Effector CD8-positive, alpha-beta T cell (primary cell): ENCODE measurements at regions not wholly inside any gene's neighbourhood (a gene's known extent, or its start where the extent isn't known, plus 50 kb on each side); places are given as distances from the start of the nearest gene placed in this dataset.
"Not testable (repeated sequence)": the region's sequence is repeated elsewhere in the genome, so short reads cannot be mapped to it uniquely, and the experiment has no call there.

Experiments
- DNase-seq: peaks from one replicate; lab custom pipeline; 2025; lab: John Stamatoyannopoulos, UW

DNA sequence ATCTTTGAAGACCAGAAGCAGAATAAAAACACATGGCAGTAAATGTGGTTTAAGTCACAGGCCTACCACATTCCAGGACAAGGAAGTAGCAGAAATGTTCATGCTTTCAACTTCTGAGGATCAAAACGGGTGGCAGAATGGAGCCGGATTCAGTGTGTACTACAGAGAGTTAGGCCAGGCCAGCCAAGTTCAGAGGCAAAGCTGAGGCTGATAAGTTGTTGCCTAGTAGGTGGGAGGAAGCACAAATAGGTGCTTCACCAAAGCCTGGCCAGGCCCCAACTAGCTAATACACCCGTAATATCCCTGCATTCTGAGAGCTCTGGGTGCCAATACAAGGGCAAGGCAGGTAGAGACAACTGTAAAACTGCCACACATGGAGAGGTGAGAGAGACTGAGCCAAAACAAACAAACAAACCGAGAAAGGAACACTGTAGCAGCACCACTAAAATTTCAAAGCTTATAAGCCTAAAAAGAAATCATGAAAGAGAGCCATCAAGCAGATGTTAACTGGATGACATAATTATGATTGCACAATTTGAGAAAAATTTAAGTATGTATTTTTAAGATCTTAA lies 156.4 kb upstream of the CBLB start:
- DNase-seq = no peak

DNA sequence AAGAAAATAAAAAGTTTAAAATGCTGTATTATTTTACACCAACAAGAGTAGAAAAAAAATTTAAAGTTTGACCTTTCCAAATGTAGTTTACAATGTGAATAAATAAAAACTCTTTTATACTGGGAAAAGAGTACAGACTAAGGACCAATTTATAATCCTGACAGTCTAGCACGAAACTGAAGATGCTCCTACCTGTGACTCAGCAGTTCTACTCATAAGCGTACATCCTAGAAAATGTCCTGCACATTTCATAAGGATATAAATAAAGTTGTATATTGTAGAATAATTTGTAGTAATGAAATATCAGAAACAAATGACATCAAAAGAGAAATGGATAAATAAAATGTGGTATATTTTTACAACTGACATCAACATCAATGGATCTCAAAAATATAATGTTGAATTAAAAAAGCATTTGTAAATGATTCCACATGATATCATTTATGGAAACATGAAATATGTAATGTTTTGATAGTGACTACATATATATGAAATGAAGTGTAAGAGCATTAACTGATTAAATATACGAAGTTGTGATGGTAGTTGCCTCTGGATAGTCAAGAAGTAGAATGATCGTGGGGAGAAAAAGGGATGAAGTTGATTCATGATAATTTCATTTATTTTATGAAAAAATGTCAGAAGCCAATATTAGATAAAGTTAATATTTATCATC lies 161.3 kb upstream of the CBLB start:
- DNase-seq = no peak

- DNase-seq = no peak
Observed at GRCh38 chr3:106030627-106030963, 161.8 kb upstream of the CBLB start.

GRCh38 chr3:106032479-106032878 lies 163.7 kb upstream of the CBLB start:
- no peak for DNase-seq

DNA sequence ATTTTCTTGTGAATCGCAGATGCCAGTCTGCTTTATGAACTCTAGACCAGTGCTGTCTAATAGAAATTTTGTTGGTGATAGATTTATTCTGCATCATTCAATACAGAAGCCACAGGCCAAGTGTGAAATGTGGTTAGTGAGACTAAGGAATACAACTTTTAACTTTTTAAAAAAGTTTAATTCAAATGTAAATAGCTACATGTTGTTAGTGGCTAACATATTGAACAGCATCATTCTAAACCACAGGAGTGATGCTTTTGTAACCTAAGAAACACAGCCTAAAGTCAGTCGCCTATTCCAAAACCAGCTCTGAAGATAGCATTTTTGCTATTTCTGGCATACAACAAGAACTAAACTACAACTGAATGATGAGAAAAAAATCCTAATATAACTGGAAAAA lies 164.8 kb upstream of the CBLB start:
- DNase-seq = no peak

DNA sequence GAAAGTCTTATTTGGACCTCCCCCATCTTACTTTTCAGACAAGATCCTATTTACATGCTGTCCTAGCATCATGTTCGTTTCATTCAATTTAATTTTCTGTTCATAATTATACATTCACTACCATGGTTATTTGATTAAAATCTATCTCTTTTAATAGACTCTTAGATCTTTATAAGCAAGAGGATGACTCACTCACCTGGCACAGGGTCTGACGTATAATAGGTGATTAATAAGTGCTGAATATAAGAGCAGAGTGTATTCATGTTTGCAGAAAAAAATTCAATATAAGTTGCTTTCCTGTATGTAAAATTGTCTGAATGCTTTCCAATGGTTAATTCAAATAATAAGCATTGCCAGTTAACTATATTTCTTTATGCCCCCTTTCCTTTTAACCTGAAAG lies 165.5 kb upstream of the CBLB start:
- no peak for DNase-seq

GRCh38 chr3:106035619-106036018 lies 166.8 kb upstream of the CBLB start:
- DNase-seq = no peak

- no peak for DNase-seq
Observed at GRCh38 chr3:106036696-106037095, 167.9 kb upstream of the CBLB start.

- no peak for DNase-seq
Observed at GRCh38 chr3:106047221-106047620, 178.4 kb upstream of the CBLB start.

- DNase-seq = no peak
Observed at GRCh38 chr3:106048946-106049481, 180.2 kb upstream of the CBLB start.

GRCh38 chr3:106049821-106050220 lies 181.0 kb upstream of the CBLB start:
- no peak for DNase-seq

DNA sequence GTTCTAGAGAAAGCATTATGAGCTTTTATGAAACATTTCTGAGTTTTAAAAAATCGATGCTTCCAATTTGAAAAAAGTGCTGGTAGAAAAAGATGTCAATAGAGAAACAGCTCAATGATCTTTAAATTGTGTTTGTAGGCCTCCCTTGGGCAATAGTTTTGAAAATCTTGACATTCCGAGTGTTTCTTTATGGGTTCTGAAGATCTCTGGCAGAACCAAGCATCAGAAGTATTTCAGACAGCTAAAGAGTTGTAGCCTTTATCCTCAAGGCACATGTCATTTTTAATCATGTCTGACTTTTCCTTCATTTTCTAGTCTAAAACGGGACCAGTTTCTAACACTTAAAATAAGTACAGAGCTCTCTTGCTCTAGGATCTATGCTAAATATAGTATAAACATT lies 188.1 kb upstream of the CBLB start:
- DNase-seq = no peak

DNA sequence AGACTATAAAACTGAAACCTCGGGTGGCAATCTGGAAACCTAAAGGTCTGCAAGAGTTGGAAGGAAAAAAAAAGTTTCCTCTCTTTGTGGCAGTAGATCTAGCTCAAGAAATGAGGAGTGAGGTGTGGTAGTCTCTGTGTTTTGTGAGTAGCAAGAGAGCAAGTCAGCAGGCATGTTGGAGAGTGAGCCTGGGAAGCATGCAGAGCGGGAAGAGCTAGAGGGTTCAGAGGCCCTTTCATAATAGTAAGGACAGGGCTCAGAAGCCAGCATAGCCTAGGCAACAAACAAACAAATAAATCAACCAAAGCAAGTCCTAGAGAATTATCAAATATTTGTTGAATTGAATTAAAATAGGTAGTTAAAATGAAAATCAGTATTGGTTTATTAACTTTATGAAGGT lies 189.7 kb upstream of the CBLB start:
- no peak for DNase-seq

- DNase-seq = no peak
Observed at GRCh38 chr3:106059953-106060517, 191.2 kb upstream of the CBLB start.

DNA sequence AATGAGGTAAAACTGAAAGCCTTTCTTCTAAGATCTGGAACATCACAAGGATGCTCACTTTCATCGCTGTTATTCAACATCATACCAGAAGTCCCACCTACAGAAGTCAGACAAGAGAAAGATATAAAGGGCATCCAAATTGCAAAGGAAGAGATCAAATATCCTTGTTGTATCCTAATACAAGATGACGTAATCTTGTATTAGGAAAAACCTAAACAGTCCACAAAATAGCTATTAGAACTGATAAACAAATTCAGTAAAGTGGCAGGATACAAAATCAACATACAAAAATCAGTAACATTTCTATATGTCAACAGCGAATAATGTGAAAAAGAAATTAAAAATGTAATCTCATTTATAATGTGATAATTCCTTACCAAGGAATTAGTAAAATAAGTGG lies 195.1 kb upstream of the CBLB start:
- no peak for DNase-seq

GRCh38 chr3:106065831-106066230 lies 197.0 kb upstream of the CBLB start:
- no peak for DNase-seq

GRCh38 chr3:106067711-106068110 lies 198.9 kb upstream of the CBLB start:
- no peak for DNase-seq

GRCh38 chr3:106068381-106068780 lies 199.6 kb upstream of the CBLB start:
- no peak for DNase-seq

DNA sequence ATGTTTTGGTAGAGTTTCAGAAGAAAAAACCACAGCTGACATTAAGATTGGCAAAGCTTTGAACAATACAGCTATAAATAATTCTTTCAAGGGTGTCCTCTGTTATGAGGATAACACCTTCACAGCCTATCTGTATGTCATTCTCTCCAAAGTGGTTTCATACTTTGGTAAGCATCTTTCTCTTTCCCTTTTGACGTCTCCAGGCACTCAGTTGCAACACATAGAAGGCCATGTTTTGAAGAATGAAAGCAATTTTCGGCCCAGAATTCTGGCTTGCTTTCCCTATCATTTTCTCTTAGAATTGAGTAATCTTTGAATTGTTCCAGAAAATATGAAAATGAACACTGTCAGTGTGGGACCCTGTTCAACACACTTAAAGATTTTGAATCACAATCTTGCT lies 200.0 kb upstream of the CBLB start:
- no peak for DNase-seq

- no peak for DNase-seq
Observed at GRCh38 chr3:106070187-106070586, 201.4 kb upstream of the CBLB start.

GRCh38 chr3:106071306-106071705 lies 202.5 kb upstream of the CBLB start:
- no peak for DNase-seq

DNA sequence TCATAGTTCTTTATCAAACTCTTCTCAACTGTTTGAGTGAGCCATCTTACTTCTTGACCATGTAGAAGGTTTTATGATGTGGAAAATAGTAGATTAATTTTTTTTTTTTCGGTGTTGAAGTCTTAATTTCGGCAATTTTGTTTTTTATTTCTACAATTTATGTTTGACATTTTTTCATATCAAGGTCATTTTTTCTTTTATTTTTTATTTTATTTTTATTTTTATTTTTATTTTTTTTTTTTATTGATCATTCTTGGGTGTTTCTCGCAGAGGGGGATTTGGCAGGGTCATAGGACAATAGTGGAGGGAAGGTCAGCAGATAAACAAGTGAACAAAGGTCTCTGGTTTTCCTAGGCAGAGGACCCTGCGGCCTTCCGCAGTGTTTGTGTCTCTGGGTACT lies 203.8 kb upstream of the CBLB start:
- not testable (repeated sequence) for DNase-seq

DNA sequence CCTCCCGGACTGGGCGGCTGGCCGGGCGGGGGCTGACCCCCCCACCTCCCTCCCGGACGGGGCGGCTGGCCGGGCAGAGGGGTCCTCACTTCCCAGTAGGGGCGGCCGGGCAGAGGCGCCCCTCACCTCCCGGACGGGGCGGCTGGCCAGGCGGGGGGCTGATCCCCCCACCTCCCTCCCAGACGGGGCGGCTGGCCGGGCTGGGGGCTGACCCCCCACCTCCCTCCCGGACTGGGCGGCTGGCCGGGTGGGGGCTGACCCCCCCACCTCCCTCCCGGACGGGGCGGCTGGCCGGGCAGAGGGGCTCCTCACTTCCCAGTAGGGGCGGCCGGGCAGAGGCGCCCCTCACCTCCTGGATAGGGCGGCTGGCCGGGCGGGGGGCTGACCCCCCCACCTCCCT lies 205.0 kb upstream of the CBLB start:
- DNase-seq = not testable (repeated sequence)

- not testable (repeated sequence) for DNase-seq
Observed at GRCh38 chr3:106075731-106076130, 206.9 kb upstream of the CBLB start.
